DOHH2 (cell line): ENCODE measurements at regions not wholly inside any gene's neighbourhood (a gene's known extent, or its start where the extent isn't known, plus 50 kb on each side); places are given as distances from the start of the nearest gene placed in this dataset.

Source experiments
- EZH2phosphoT487 ChIP-seq: fragments of 200-600 bp; sonication (generic); IDR thresholded peaks from 2 replicates; pipeline ENCODE4 v1.6.1; 2017; ENCODE audit warnings: borderline replicate concordance, mild to moderate bottlenecking, antibody characterized with exemption, low read length, moderate library complexity, mixed read lengths
- TF ChIP-seq, protein P1 (sequence below): fragments of 200-600 bp; sonication (generic); IDR thresholded peaks from one replicate; pipeline ENCODE4 v1.5.1; 2014; ENCODE audit warnings: antibody characterized with exemption, mild to moderate bottlenecking, low read depth, low read length; ENCODE audit not compliant: poor library complexity, severe bottlenecking

DNA sequence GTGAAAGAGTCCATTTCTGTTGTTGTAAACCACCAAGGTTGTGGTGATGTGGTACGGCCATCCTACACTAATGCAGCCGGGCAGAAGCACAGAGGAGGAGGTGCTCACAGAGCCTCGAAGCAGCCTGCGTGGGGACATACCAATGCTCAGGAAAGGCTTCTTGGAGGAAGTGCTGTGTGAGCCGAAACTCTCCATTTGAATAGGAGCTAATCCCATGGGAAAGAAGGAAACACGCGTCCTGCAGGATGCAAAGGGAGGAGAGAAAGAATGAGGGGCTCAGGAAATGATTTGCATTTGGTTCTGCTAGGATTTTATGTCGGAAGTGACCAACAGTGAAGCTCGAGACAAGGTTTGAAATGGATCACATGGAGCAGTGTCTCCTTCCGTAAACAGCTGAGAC lies 477.9 kb upstream of the ANKRD30A start:
- TF ChIP-seq, protein P1, sequence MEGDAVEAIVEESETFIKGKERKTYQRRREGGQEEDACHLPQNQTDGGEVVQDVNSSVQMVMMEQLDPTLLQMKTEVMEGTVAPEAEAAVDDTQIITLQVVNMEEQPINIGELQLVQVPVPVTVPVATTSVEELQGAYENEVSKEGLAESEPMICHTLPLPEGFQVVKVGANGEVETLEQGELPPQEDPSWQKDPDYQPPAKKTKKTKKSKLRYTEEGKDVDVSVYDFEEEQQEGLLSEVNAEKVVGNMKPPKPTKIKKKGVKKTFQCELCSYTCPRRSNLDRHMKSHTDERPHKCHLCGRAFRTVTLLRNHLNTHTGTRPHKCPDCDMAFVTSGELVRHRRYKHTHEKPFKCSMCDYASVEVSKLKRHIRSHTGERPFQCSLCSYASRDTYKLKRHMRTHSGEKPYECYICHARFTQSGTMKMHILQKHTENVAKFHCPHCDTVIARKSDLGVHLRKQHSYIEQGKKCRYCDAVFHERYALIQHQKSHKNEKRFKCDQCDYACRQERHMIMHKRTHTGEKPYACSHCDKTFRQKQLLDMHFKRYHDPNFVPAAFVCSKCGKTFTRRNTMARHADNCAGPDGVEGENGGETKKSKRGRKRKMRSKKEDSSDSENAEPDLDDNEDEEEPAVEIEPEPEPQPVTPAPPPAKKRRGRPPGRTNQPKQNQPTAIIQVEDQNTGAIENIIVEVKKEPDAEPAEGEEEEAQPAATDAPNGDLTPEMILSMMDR = no peak
- TF ChIP-seq EZH2phosphoT487 = no peak
